B cell (primary cell): ENCODE measurements at regions not wholly inside any gene's neighbourhood (a gene's known extent, or its start where the extent isn't known, plus 50 kb on each side); places are given as distances from the start of the nearest gene placed in this dataset.

ENCODE experiments used
- ATAC-seq: fragments of 200-7000 bp; cut with Tn5 transposase; one replicate; pipeline ENCODE4 v1.10.0; 2021; ENCODE audit warnings: low read depth, mild to moderate bottlenecking, moderate number of reproducible peaks, moderate library complexity
- CTCF ChIA-PET: fragments of 350-600 bp; sonication (Branson Sonifier 250); formaldehyde crosslinking; loops from one replicate; lab custom pipeline; 2021; ENCODE audit warnings: antibody characterized with exemption, inconsistent platforms; lab: Charles Lee
- POLR2A ChIA-PET: fragments of 350-600 bp; sonication (Branson Sonifier 250); formaldehyde crosslinking; loops from one replicate; lab custom pipeline; 2021; ENCODE audit warnings: antibody characterized with exemption; lab: Charles Lee
- DNase-seq: peaks from one replicate; pipeline ENCODE4 v3.0.0; 2013
- H2AFZ ChIP-seq: 2 replicates; pipeline ENCODE4 v1.6.1; 2012; ENCODE audit warnings: mild to moderate bottlenecking, low read depth, low read length; ENCODE audit not compliant: insufficient read depth, poor library complexity, severe bottlenecking
- H3K27ac ChIP-seq, 2 donors: 1 replicate in 1 of 2; 2 replicates in 1 of 2; pipeline ENCODE4 v1.5.1; 2012 to 2013; ENCODE audit warnings: low read length in 2 of 2, mild to moderate bottlenecking in 2 of 2, moderate library complexity in 1 of 2
- H3K27me3 ChIP-seq, 4 experiments: fragments of 200-600 bp in 1 of 4; sonication (generic) in 1 of 4; replicated peaks in 1 of 4; 1 replicate in 2 of 4; 2 replicates in 2 of 4; pipeline versions ENCODE4 v1.6.1 to v1.7.0; 2013 to 2016; ENCODE audit warnings: low read length in 3 of 4, mild to moderate bottlenecking in 2 of 4, mixed read lengths in 1 of 4, moderate library complexity in 1 of 4; ENCODE audit not compliant: insufficient read depth in 4 of 4, control insufficient read depth in 3 of 4; ENCODE audit errors: control extremely low read depth in 1 of 4
- H3K36me3 ChIP-seq, 2 experiments: replicated peaks in 1 of 2; 1 replicate in 1 of 2; 2 replicates in 1 of 2; pipeline versions ENCODE4 v1.6.1 to v1.7.1; 2013; ENCODE audit warnings: low read length in 1 of 2; ENCODE audit not compliant: insufficient read depth in 2 of 2, control insufficient read depth in 1 of 2; ENCODE audit errors: control extremely low read depth in 1 of 2, extremely low read depth in 1 of 2
- H3K4me1 ChIP-seq, 2 donors: fragments of 200-600 bp in 1 of 2; sonication (generic) in 1 of 2; 1 replicate in 1 of 2; 2 replicates in 1 of 2; pipeline versions ENCODE4 v1.5.1 to v1.6.1; 2013 to 2017; ENCODE audit warnings: low read length in 2 of 2; ENCODE audit not compliant: control insufficient read depth in 2 of 2, insufficient read depth in 2 of 2
- H3K4me2 ChIP-seq: replicated peaks from 2 replicates; pipeline ENCODE3; 2012; ENCODE audit warnings: mild to moderate bottlenecking, low read depth, low read length; ENCODE audit not compliant: poor library complexity, severe bottlenecking
- H3K4me3 ChIP-seq, 5 experiments: fragments of 200-600 bp in 1 of 5; sonication (generic) in 1 of 5; 1 replicate in 3 of 5; 2 replicates in 2 of 5; pipeline versions ENCODE4 v1.5.1 to v1.7.0; 2011 to 2016; ENCODE audit warnings: low read length in 4 of 5, mild to moderate bottlenecking in 4 of 5, low read depth in 2 of 5, control low read depth in 1 of 5, moderate library complexity in 1 of 5; ENCODE audit not compliant: insufficient read depth in 1 of 5; ENCODE audit errors: control extremely low read depth in 1 of 5, extremely low read depth in 1 of 5
- H3K79me2 ChIP-seq: fragments of 200-600 bp; sonication (generic); one replicate; pipeline ENCODE4 v1.6.0; 2016; ENCODE audit warnings: low read length; ENCODE audit not compliant: control insufficient read depth, insufficient read depth
- H3K9ac ChIP-seq: fragments of 200-600 bp; sonication (generic); 2 replicates; pipeline ENCODE4 v1.6.1; 2017; ENCODE audit warnings: mild to moderate bottlenecking, low read length, moderate library complexity
- H3K9me3 ChIP-seq, 3 donors: one replicate each; pipeline versions ENCODE4 v1.6.1 to v1.7.1; 2013; ENCODE audit warnings: low read length in 2 of 3; ENCODE audit not compliant: control insufficient read depth in 2 of 3, insufficient read depth in 1 of 3; ENCODE audit errors: control extremely low read depth in 1 of 3
- H4K20me1 ChIP-seq: 2 replicates; pipeline ENCODE4 v1.6.0; 2012; ENCODE audit warnings: mild to moderate bottlenecking, low read length; ENCODE audit not compliant: insufficient read depth, control insufficient read depth, poor library complexity, severe bottlenecking
- H3K27ac Mint-ChIP-seq: one replicate; pipeline ENCODE4 v1.8.0; 2021; ENCODE audit warnings: mixed read lengths
- H3K27me3 Mint-ChIP-seq: one replicate; pipeline ENCODE4 v1.8.0; 2021; ENCODE audit warnings: mixed read lengths
- H3K4me1 Mint-ChIP-seq: one replicate; pipeline ENCODE4 v1.8.0; 2021; ENCODE audit warnings: mixed read lengths
- H3K4me3 Mint-ChIP-seq: one replicate; pipeline ENCODE4 v1.8.0; 2021; ENCODE audit warnings: mixed read lengths
- H3K9me3 Mint-ChIP-seq: one replicate; pipeline ENCODE4 v1.8.0; 2022; ENCODE audit warnings: mixed read lengths; ENCODE audit not compliant: insufficient read depth
- EZH2 ChIP-seq: IDR thresholded peaks from 2 replicates; pipeline ENCODE4 v1.6.1; 2012; ENCODE audit warnings: borderline replicate concordance, low read depth, mild to moderate bottlenecking, moderate library complexity, low read length; ENCODE audit not compliant: insufficient read depth, poor library complexity, severe bottlenecking
- whole genome bisulfite sequencing: methylation state at CpG from one replicate; pipeline ENCODE4 v1.1.5; 2013; ENCODE audit warnings: missing lambda C conversion rate; ENCODE audit not compliant: insufficient coverage; 5-methylcytosine and 5-hydroxymethylcytosine counted together
- intact Hi-C: fragments of 100-400 bp; cut with micrococcal nuclease; formaldehyde crosslinking; loops from one replicate; pipeline ENCODE4 v1.10.0; 2022
- TF ChIP-seq, protein P1 (sequence below): fragments of 200-600 bp; IDR thresholded peaks from one replicate; pipeline ENCODE4 v1.8.0; 2022; ENCODE audit warnings: antibody characterized with exemption, mild to moderate bottlenecking

- Histone ChIP-seq H3K4me2 (no peak overlapping the region), H3K79me2 (no peaks in the 10 kb centered on the region), H3K27me3 (no peaks in the 10 kb centered on the region), H3K27ac (no peak overlapping the region), H3K9ac (no peak overlapping the region), H3K4me1 (no peaks in the 10 kb centered on the region), H3K36me3 (no peaks in the 10 kb centered on the region), H4K20me1 (no peaks in the 10 kb centered on the region), H3K9me3 (no peaks in the 10 kb centered on the region), H3K4me3 (no peak overlapping the region), H2AFZ (no peak overlapping the region)
- CTCF ChIA-PET: no interaction called here
- DNase-seq (no peak), ATAC-seq (no peak)
- POLR2A ChIA-PET: no interaction called here
- intact Hi-C loops: no loop called here
- H3K4me1 Mint-ChIP-seq: no peaks in the 10 kb centered on the region
- H3K9me3 Mint-ChIP-seq: no peaks in the 10 kb centered on the region
- peaks cover 5% of the 10 kb centered on the region for H3K27me3 Mint-ChIP-seq
- no peak overlapping the region for H3K4me3 Mint-ChIP-seq
- no CpG with 5 or more reads among the region's 2 CpGs for WGBS
- H3K27ac Mint-ChIP-seq: no peak overlapping the region
- TF ChIP-seq, protein P1, sequence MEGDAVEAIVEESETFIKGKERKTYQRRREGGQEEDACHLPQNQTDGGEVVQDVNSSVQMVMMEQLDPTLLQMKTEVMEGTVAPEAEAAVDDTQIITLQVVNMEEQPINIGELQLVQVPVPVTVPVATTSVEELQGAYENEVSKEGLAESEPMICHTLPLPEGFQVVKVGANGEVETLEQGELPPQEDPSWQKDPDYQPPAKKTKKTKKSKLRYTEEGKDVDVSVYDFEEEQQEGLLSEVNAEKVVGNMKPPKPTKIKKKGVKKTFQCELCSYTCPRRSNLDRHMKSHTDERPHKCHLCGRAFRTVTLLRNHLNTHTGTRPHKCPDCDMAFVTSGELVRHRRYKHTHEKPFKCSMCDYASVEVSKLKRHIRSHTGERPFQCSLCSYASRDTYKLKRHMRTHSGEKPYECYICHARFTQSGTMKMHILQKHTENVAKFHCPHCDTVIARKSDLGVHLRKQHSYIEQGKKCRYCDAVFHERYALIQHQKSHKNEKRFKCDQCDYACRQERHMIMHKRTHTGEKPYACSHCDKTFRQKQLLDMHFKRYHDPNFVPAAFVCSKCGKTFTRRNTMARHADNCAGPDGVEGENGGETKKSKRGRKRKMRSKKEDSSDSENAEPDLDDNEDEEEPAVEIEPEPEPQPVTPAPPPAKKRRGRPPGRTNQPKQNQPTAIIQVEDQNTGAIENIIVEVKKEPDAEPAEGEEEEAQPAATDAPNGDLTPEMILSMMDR: no peak
- no peak for TF ChIP-seq EZH2
Measured at GRCh38 chr9:99457406-99457805, 235.3 kb downstream of the SEC61B start.

- DNase-seq (no peak), ATAC-seq (no peak)
- no CpG with 5 or more reads among the region's 1 CpG for WGBS
- Mint-ChIP-seq H3K27ac (no peak overlapping the region), H3K4me3 (no peak overlapping the region), H3K27me3 (peaks cover 4% of the 10 kb centered on the region), H3K9me3 (no peaks in the 10 kb centered on the region), H3K4me1 (no peaks in the 10 kb centered on the region)
- ChIA-PET CTCF (no interaction called here), POLR2A (no interaction called here)
- Histone ChIP-seq H3K4me3 (no peak overlapping the region), H3K27me3 (no peaks in the 10 kb centered on the region), H3K9ac (no peak overlapping the region), H4K20me1 (no peaks in the 10 kb centered on the region), H3K27ac (no peak overlapping the region), H2AFZ (no peak overlapping the region), H3K4me1 (no peaks in the 10 kb centered on the region), H3K79me2 (no peaks in the 10 kb centered on the region), H3K9me3 (no peaks in the 10 kb centered on the region), H3K4me2 (no peak overlapping the region), H3K36me3 (no peaks in the 10 kb centered on the region)
- no peak for TF ChIP-seq EZH2
- TF ChIP-seq, protein P1: no peak
- intact Hi-C loops: no loop called here
Measured at GRCh38 chr9:99457981-99458380, 235.9 kb downstream of the SEC61B start.
